ENCODE measurements at regions not wholly inside any gene's neighbourhood (a gene's known extent, or its start where the extent isn't known, plus 50 kb on each side); places are given as distances from the start of the nearest gene placed in this dataset.

GRCh38 chr1:81512252-81513003 is 288.3 kb upstream of the ADGRL2 start:
- no peak for TF ChIP-seq YY1 (IDR thresholded peaks at IDR 0.05; ENCODE audit: insufficient read depth, insufficient read length)
- no peak for TF ChIP-seq SUZ12 (IDR thresholded peaks at IDR 0.05; ENCODE audit: extremely low read depth, insufficient read depth, insufficient read length)
